Panc1 (cell line): ENCODE measurements at regions not wholly inside any gene's neighbourhood (a gene's known extent, or its start where the extent isn't known, plus 50 kb on each side); places are given as distances from the start of the nearest gene placed in this dataset.

Experiments used
- CTCF ChIP-seq: fragments of 450-650 bp; IDR thresholded peaks from 2 replicates; pipeline ENCODE4 v1.5.1; 2017; ENCODE audit warnings: mild to moderate bottlenecking
- POLR2AphosphoS5 ChIP-seq: IDR thresholded peaks from 2 replicates; pipeline ENCODE4 v1.6.1; 2012; ENCODE audit warnings: mild to moderate bottlenecking, low read depth, low read length, moderate library complexity
- REST ChIP-seq, 2 experiments: IDR thresholded peaks; 2 replicates each; pipeline ENCODE4 v1.6.1; 2011 to 2012; ENCODE audit warnings: low read depth in 2 of 2, control low read depth in 1 of 2, low read length in 1 of 2, mild to moderate bottlenecking in 1 of 2, moderate library complexity in 1 of 2; ENCODE audit not compliant: insufficient read depth in 1 of 2
- TCF7L2 ChIP-seq: IDR thresholded peaks from 2 replicates; pipeline ENCODE4 v1.6.1; 2011; ENCODE audit warnings: mild to moderate bottlenecking, low read depth, low read length, inconsistent platforms

- TF ChIP-seq CTCF, result no peak
- no peak for TF ChIP-seq POLR2AphosphoS5
- TF ChIP-seq REST (IDR thresholded peaks at IDR 0.05; ENCODE audit: insufficient read depth in 1 of 2, low read depth in 2 of 2, low read length in 1 of 2), result no peak
- TF ChIP-seq TCF7L2, result no peak
These were observed 316.7 kb upstream of the HTR2C start for GRCh38 chrX:114267142-114267541.
